Heart right ventricle (tissue), 16 donors: ENCODE measurements at regions not wholly inside any gene's neighbourhood (a gene's known extent, or its start where the extent isn't known, plus 50 kb on each side); places are given as distances from the start of the nearest gene placed in this dataset.

Experiments
- ATAC-seq, 8 donors: fragments of 200-7000 bp; cut with Tn5 transposase; one replicate each; pipeline ENCODE4 v1.9.1; 2020; ENCODE audit warnings: mild to moderate bottlenecking in 8 of 8, moderate library complexity in 8 of 8, moderate number of reproducible peaks in 1 of 8
- DNase-seq, 2 donors: peaks; one replicate each; pipeline ENCODE4 v3.0.0-alpha.2; 2020
- H3K27ac ChIP-seq, 10 donors: fragments of 200-600 bp; sonication (generic) in 2 of 10; one replicate each; pipeline versions ENCODE4 v1.5.0 to v1.8.0; 2020 to 2022; ENCODE audit warnings: mild to moderate bottlenecking in 3 of 10
- H3K27me3 ChIP-seq, 7 donors: fragments of 200-600 bp; one replicate each; pipeline ENCODE4 v1.8.0; 2021 to 2022; ENCODE audit warnings: mild to moderate bottlenecking in 2 of 7
- H3K36me3 ChIP-seq, 9 donors: fragments of 200-600 bp; sonication (generic) in 1 of 9; one replicate each; pipeline versions ENCODE4 v1.5.0 to v1.8.0; 2020 to 2022; ENCODE audit warnings: mild to moderate bottlenecking in 2 of 9
- H3K4me1 ChIP-seq, 9 donors: fragments of 200-600 bp; sonication (generic) in 1 of 9; one replicate each; pipeline versions ENCODE4 v1.5.0 to v1.8.0; 2020 to 2022; ENCODE audit warnings: mild to moderate bottlenecking in 4 of 9
- H3K4me3 ChIP-seq, 10 donors: fragments of 200-600 bp; sonication (generic) in 2 of 10; one replicate each; pipeline versions ENCODE4 v1.5.0 to v1.8.0; 2020 to 2022; ENCODE audit warnings: mild to moderate bottlenecking in 7 of 10, moderate library complexity in 2 of 10
- H3K9me3 ChIP-seq, 11 donors: fragments of 200-600 bp in 10 of 11; sonication (generic) in 2 of 11; one replicate each; pipeline versions ENCODE4 v1.5.0 to v1.8.0; 2013 to 2022; ENCODE audit warnings: mild to moderate bottlenecking in 2 of 11, control low read depth in 1 of 11, moderate library complexity in 1 of 11
- CTCF ChIP-seq, 9 donors: fragments of 200-600 bp; sonication (generic) in 2 of 9; IDR thresholded peaks; one replicate each; pipeline versions ENCODE4 v1.5.0 to v1.8.0; 2021 to 2022; ENCODE audit warnings: antibody characterized with exemption in 9 of 9, mild to moderate bottlenecking in 5 of 9, moderate library complexity in 1 of 9
- WGBS, 2 donors: extraction: QIAGEN DNeasy Blood & Tissue Kit; methylation state at CpG; one replicate each; pipeline ENCODE4 v1.1.7; 2013; ENCODE audit warnings: inconsistent platforms in 1 of 2; 5-methylcytosine and 5-hydroxymethylcytosine counted together
- intact Hi-C, 10 donors: fragments of 100-400 bp; cut with DNase I; formaldehyde crosslinking; loops; one replicate each; pipeline versions ENCODE4 v1.11.1 to v1.14.2; 2022
- donor health status: Arrhythmogenic right ventricular cardiomyopathy.
- donor health status: ischemic (EF 13 %, LVEDD 7.1; RV severe dilation, severe dysfunction).
- donor health status: healthy with polysubstance abuse.
- donor health status: DM: no; HTN: yes; CAD: no.
- donor health status: DM: no; HTN: no; CAD: no.
- donor health status: ischemic (EF 25% LVEDD 6.9; RV normal size, moderate dysfunction).
- donor health status: ischemic (EF 25% LVEDD 5.7; RV mildly dilated, moderate dysfunction).
- donor health status: healthy.
- donor health status: DM: yes; HTN: yes; CAD: no.
- donor health status: Ischemic cardiomyopathy.
- donor health status: ischemic (EF 35%, LVEDD 5.7; RV mildly dilated, moderate dysfunction).
- donor health status: nonischemic (EF 11% LVEDD 7.7; RV severe dilation, severe dysfunction).
- donor health status: DM: yes; HTN: yes; CAD: no.
- donor health status: PGD.
- donor health status: ischemic (EF 29% LVEDD 5.4; RV normal size, mild dysfunction).
- donor health status: nonischemic (EF 23%, LVEDD 6.1; RV moderate dilation, normal function).

GRCh38 chr5:101370181-101370580 is 467.1 kb upstream of the ST8SIA4 start:
- Histone ChIP-seq H3K27ac (no peak overlapping the region), H3K4me3 (peak overlapping the region in 1 of 10 donors; percentile 8), H3K9me3 (no peaks in the 10 kb centered on the region), H3K36me3 (no peaks in the 10 kb centered on the region), H3K27me3 (no peaks in the 10 kb centered on the region), H3K4me1 (no peaks in the 10 kb centered on the region)
- no peak for TF ChIP-seq CTCF (IDR thresholded peaks at IDR 0.05)
- intact Hi-C loops = no loop called here
- DNase-seq (no peak), ATAC-seq (no peak)
- WGBS, 2 donors = 35 to 36% methylated on average over 8 of the region's 8 CpGs

GRCh38 chr5:101364469-101364868 is 461.4 kb upstream of the ST8SIA4 start:
- Histone ChIP-seq H3K4me3 (no peak overlapping the region), H3K27me3 (no peaks in the 10 kb centered on the region), H3K9me3 (no peaks in the 10 kb centered on the region), H3K36me3 (no peaks in the 10 kb centered on the region), H3K27ac (no peak overlapping the region), H3K4me1 (no peaks in the 10 kb centered on the region)
- DNase-seq = no peak
- ATAC-seq = peak in 1 of 8 donors; percentile 52
- no peak for TF ChIP-seq CTCF (IDR thresholded peaks at IDR 0.05)
- 56 to 62% methylated on average over 4 of the region's 4 CpGs for WGBS, 2 donors
- intact Hi-C loops = no loop called here

- no peak for ATAC-seq
- H3K36me3 ChIP-seq = no peaks in the 10 kb centered on the region
These were observed 459.0 kb upstream of the ST8SIA4 start for GRCh38 chr5:101362067-101362466.

GRCh38 chr5:101346906-101347305 is 443.8 kb upstream of the ST8SIA4 start:
- Histone ChIP-seq H3K27ac (no peak overlapping the region), H3K4me3 (no peak overlapping the region), H3K9me3 (peaks cover 0 to 27% (median 0%) of the 10 kb centered on the region in 11 donors), H3K36me3 (no peaks in the 10 kb centered on the region), H3K27me3 (no peaks in the 10 kb centered on the region), H3K4me1 (no peaks in the 10 kb centered on the region)
- ATAC-seq (no peak), DNase-seq (no peak)
- WGBS, 2 donors = 72 to 81% methylated on average over 4 of the region's 4 CpGs
- intact Hi-C loops = no loop called here
- TF ChIP-seq CTCF (IDR thresholded peaks at IDR 0.05) = no peak

More at GRCh38 chr5:101362067-101362466, 459.0 kb upstream of the ST8SIA4 start:
- H3K27me3 ChIP-seq = no peaks in the 10 kb centered on the region
- no peaks in the 10 kb centered on the region for H3K9me3 ChIP-seq
- no peak for DNase-seq
- intact Hi-C loops = loop anchor here in 1 of 10 donors (1.0 kb wide), 1 partner anchor 48 kb away; no protein-coding TSS in a partner anchor
- no peak for TF ChIP-seq CTCF (IDR thresholded peaks at IDR 0.05)
- H3K4me3 ChIP-seq = no peak overlapping the region
- H3K4me1 ChIP-seq = no peaks in the 10 kb centered on the region
- no peak overlapping the region for H3K27ac ChIP-seq
